Fibroblast of skin of back (primary cell): ENCODE measurements at regions not wholly inside any gene's neighbourhood (a gene's known extent, or its start where the extent isn't known, plus 50 kb on each side); places are given as distances from the start of the nearest gene placed in this dataset.

Source experiments
- DNase-seq: peaks from one replicate; pipeline ENCODE4 v3.0.0-alpha.2; 2013

DNA sequence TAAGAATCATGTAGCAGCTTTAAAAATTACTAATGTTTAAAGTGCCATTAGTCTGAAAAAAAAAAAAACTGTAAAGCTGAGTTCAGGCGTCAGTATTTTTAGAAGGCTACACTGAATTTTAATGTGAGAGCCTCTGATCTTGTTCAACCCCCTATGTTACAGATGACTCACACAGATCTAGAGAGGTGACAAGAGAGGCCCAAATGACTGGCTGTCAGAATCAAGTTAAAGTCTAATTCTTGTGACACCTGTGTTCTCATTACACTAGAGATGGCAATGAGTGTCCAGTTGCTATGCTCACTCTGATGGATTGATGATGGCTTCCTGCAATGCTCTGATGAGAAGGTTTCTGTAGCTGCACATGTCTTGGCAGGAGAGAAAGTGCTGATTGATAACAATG lies 203.5 kb upstream of the OBI1 start:
- DNase-seq, result no peak

DNA sequence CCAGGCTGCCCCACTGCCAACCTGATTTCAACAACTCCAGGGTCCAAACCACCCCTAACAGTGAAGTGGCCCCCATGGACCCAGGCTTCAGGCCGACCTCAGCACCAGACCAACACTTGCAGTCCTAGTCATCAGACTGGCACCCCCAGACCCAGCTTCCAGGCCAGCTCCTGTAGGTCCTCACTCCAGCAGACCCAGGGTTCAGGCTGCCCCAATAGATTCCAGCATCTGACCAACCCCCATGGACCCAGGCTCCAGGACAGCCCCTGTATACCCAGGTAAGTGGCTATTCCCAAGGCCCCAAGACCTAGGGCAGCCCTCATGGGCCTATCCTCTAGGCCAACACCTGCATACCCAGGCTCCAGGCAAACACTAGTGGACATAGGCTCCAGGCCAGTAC lies 193.8 kb upstream of the OBI1 start:
- no peak for DNase-seq

DNA sequence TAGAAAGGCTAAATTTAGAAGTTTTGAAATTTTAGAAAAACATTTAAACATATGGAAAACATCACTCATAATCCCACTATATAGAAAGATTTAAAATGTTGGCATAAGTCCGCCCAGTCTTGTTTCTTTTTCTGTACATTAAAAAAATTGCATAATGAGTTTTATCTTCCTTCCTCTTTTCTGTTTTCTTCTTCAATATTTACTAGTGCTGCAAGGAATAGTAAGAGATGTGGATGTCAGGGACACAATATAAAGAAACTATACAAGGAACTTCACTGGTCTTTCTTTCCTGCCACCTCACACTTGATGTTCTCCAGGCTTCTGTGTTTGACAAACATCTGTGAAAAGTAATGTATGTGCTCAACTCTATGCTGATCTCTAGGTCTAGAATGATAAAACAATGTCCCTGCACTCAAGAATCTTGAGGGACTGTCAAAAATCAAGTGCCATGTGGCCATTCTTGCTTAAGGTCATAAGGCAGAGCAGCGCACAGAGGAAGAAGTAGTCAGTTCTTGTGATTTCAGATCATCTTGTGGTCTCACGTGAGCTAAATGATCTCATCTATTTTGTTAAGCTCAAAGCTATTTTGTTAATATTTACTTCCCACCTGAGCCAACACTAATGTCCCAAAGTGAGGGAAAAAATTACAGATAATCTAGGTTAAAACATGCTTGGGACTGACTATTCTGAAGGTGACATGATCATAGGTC lies 186.9 kb upstream of the OBI1 start:
- no peak for DNase-seq

DNA sequence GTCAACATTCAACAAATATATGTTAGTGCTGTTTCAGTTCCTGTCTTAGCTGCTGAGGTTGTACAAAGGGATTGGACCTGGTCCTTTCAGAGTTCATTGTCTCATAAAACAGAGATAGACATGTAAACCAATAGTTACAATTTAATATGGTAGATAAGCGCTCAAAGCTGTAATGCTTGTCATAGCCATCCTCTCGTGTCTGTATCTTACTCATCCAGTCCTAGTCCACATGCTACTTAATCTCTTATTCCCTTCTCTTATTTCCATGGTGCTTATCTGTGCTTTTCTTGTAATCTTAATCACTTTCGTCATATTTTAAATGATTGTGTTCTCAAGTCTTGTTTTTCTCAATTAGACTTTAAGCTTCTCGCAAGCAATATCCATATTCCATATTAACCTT lies 185.2 kb upstream of the OBI1 start:
- no peak for DNase-seq

DNA sequence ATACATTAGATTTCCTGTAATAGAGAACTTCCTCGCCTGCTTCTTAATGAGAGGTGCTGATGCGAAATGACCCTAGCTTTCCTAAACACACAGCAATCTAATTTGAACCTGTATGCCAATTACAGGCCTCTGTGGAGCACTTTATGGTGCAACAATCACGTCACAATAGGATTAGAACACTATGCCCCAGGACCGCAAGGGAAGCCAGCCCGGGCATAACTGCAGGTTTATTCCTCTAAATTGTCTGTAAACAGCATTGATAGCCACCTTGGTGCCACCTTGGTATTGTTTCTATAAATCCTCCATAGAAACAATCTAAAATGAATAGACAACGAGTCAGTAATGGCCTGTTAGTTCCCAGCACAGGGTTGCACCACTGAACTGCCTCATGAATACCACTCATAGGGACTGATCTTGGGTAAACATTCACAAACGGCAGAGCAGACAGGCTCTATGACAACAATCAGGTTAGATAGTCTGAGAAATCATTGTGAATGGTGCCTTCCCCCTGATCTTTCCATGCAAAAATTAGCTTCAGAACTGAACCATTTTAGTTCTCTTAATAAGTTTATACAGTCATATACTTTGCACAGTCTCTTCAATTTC lies 182.5 kb upstream of the OBI1 start:
- no peak for DNase-seq

DNA sequence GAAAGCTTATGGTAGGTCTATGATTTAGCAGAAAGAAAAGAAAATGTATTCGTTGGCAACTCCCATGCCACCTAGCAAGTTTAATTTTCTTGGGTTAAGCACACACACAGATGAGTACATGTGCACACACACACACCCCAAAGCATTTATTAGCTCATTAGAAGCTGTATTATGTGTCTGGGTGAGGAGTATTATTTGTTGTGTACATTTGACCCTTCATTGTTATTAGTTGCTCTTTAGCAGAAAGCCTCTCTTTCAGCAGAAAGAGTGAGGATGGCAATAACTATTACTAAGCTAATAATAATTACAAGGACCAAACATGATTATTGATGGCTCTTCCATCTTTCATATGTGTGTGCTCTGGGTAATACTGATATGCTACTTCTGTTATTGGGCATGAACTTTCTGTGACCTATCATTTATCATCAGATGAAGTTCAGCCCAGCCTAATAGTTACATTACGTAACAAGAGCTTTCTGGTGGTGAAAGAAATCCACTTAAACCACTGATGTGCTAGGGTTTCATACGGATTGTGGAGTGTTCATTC lies 177.4 kb upstream of the OBI1 start:
- DNase-seq, result no peak

DNA sequence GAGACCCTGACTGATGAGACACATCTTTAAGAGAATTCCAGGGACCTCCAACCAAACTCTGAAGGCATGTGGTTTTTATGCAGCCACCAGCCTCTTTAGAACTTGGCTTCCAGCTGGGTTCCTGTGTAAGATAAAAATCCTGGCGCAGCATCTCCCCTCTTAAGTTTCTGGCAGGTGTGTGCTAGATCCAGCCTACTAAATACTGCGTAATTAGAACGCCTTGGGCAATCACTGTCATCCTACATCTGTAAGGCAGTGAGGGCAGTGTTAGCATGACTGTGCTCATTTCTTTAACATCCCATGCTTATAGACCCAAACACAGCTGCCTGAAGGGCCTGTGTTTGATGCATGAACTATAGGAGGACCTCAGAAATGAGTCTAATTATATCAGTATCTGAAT lies 173.5 kb upstream of the OBI1 start:
- no peak for DNase-seq

DNA sequence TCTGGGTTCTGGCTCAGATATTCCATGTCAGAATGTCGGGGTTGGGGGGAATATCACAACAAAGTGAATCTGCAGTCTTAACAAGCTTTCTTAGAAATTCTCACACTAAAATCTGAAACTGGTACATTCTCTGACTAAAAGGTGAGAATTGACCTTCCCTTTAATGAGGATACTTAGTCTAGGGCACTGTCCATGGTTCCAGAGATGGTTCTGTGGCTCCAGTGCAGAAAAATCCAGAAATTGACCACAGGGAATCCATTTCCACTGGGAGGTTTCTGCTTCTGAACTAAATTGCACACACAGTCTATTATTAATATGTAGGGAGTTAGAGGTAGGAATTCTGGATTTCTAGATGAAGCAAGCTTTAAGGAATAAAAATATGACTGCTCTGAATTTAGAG lies 171.6 kb upstream of the OBI1 start:
- DNase-seq, result no peak

DNA sequence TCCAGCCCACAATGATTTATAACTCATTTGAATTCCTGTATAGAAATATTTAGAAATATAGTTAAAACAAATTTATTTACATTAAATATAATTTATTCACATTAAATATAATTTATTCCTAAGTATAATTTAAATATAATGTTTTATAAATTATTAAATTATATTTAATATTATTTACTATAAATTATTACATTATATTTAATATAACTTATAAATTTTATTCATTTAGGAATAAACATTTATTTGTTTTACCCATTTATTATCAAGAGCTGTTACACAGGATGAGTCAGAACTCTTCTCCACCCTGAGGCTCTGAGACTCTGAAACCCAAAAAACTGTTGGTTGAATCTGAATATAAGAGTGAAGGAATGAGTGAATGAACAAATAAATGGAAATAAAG lies 170.9 kb upstream of the OBI1 start:
- no peak for DNase-seq

DNA sequence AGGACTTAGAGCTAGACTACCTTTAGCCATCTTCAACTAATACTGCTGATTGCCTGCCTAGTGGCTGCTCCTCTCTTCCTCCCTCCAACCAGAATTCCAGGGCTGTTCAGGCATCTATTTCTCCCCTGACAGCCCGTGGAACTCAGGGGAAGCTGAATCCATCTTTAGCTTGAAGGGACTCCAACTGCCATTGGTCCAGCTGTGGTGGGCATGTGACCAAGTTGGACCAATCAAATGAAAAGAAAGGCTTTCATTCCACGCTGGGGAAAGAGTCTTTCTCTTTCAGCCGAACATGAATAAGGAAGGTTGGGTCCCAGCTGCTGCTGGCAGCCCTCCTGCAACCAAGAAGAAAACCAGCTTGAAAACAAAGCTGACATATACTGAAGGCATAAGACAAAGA lies 168.5 kb upstream of the OBI1 start:
- no peak for DNase-seq

DNA sequence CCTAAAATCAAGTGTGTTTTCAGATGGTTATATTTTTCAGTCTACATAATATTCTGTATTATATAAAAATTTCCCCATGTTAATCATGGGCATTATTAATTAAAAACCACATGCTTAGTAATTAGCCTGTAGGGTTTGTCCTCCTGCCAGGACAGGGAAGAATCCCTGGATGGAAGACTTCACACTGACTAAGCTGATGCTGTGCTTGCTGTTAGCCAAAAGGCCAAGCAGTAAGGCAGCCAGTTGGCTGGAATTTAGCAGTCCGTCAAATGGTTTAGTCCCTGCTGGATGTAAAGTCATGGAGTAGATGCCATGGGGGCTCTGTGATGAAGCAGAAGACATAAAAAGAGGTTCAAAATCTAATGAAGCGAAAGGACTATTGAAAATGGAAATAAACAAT lies 168.0 kb upstream of the OBI1 start:
- DNase-seq, result no peak

DNA sequence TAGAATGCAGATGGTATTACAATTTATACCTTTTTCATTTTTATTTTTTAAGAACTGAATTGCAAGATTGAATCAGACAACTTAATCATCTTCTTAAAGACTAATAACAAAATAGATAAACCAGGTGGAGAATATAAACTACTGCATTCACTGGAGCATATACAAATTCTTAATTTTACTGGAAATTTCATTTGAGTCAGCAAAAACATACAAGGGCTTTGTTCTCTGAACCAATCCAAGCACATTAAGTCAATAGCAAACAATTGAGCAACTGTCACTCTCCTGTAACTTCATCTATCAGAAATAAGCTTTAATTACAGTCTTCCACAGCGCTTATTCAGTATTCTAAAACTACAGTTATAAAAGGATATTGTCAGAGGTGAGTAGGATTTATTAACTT lies 167.4 kb upstream of the OBI1 start:
- DNase-seq, result no peak

DNA sequence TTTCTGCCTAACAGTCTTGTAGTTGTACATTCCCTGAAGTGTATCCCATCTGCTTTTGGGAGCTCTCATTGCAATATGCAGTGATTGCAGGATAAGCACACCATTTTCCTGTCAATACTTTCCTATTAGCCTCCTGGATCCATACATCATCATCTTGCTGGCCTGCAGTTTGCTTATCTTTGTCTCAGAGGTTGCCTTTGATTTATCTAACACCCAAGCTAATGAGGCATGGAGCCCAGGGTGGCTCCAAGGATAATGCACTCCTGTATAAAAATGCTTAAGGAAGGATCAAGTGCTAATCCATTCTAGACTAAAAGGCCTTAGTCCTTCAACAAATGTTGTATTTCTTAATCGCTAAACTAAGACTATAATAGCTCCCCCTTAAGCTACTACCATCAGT lies 161.6 kb upstream of the OBI1 start:
- DNase-seq, result no peak

DNA sequence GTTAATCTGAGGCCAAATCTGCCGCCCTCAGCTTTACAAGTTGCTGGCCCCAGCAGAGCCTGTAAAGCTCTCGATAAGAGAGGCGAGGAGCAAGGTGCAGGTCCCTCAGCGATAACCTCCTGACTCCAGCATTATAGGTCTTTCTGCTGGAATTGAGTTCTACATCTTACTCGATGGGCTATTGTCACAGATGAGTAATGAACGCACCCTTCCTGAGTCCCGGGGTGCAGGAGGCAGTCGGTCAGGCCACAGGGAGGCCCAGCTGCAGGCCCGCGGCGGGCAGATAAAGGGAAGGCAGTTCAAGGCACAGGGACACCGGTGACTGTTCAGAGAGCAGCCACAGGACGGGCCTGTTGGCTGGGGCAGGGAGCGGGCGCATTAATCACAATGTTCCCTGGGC lies 157.6 kb upstream of the OBI1 start:
- DNase-seq, result no peak

DNA sequence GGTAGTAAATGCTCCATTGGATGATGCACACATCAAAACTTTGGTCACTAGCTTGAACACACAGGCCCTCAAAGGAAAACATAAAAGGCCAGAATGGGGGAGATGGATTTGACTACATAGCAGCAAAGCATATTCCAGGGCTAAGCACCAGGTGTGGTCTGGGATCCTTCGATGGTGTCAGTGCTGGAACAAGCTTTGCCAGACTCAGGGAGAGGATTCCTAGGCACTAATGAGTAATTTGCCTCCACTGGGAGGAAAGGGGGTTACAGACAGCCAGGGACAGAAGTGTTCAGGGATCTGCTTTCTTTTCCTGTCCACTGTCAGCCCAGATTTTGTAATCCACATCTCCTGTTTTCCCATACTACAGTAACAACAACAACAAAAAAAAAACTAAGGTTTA lies 157.2 kb upstream of the OBI1 start:
- DNase-seq, result no peak

DNA sequence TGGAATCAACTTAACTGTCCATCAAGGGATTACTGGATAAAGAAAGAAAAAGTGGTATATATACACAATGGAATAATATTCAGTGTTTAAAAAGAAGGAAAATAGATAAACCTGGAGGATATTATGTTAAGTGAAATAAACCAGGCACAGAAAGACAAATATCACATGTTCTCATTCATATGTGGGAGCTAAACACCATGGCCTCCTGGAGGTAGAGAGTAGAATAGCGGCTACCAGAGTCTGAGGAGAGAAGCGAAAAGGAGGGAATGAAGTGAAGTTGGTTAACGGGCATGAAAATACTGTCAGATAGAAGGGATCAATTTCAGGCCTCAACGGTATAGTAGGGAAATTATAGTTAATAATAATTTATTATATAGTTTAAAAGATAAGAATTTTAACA lies 147.5 kb upstream of the OBI1 start:
- no peak for DNase-seq

DNA sequence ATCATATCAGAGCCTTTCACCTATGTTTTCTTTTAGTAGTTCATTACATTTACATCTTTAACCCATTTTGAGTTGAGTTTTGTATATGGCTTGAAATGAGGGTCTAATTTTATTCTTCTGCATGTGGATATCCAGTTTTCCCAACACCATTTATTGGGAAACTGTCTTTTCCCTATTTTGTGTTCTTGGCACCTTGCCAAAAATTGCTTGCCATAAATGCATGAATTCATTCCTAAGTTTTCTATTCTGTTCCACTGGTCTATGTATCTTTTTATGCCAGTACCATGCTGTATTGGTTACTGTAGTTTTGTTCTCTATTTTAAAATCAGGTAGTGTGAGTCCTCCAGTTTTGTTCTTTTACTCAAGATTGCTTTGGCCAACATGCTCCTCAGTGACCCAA lies 144.0 kb upstream of the OBI1 start:
- DNase-seq, result no peak

DNA sequence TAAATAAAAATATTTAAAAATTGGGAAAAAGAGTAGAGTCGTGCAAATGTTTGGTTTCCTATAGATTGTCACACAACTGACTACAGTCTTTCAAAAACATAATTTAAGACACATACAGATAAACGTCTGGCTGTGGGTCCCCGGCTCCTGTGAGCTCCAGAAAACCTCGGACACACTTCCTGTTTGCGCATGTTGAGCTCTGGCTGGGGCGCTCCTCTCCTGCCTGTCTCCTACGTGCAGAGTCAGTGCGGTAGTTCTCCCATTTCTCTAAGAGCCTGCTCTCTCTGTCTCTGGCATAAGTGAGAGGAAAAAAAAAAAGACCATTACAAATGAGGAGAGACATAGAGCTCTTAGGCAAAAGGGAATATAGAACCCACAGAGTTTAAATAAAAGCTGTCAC lies 128.2 kb upstream of the OBI1 start:
- DNase-seq, result no peak

DNA sequence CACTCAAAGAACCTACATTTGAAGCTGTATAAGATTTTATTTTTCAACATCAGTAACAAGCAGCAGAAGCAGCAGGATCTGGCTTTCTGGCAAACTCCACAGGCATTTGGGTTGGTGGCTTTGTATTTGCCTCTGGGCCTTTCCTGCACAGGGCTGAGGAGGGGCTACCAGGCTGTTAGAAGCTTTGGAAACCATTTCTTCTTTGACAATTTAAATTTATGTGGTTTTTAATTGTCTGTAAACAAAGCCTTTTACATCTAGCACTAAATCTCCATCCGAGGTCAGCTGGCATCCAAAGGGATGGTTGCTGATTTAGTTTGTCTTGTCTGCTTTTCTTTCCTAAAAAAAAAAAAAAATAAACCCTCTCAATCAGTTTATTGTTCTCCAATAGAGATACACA lies 127.5 kb upstream of the OBI1 start:
- no peak for DNase-seq

DNA sequence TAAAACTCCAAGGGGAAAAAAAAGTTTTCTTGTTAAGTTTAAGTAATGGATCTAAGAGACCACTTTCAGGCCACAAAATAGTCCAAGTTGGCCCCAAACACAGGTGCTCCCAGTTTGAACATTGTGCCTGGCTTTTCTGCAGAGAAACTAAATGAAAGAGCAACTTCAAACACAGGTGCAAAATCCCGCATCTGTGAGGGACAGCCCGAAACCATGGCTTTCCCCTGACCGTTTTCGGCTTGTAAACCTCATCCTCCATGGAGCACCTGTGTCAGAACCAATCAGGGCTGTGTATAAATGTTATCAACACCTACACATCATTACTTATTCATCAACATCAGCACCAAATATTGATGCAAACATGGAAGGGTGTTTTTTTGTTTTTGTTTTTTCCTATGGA lies 126.8 kb upstream of the OBI1 start:
- no peak for DNase-seq

DNA sequence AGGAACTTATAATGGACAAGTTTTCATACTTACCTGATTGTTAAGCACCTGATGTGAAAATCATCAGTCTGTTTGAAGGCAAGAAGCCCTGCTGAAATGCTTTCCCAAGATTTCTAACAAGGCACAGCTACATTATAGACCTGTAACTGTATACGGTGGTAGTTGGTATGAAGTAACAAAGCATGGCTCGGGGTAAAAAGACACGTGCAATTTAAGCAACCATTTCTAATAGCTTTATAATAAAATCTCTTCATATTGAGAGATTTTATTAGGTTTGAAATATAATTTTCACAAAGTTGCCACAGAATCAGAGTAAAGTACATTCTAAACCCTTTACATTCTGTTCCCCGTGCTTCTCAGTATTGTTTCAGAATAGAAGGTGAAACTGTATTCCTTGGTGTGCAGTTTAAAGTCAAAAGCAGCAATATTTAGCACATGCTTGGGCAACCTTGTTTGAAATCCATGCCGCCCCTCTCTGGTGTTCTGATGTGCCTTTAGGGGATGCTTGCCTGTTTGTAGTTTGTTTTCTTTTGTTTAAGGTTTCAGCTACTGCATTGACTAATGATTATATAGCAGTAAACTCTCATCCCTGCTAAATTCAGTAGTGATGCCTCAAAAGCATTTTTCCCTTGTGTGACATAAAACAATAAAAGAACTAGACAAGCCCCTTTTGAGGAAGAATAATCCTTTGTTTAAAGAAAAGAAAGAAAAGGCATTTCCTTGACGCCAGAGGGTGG lies 125.2 kb upstream of the OBI1 start:
- no peak for DNase-seq

DNA sequence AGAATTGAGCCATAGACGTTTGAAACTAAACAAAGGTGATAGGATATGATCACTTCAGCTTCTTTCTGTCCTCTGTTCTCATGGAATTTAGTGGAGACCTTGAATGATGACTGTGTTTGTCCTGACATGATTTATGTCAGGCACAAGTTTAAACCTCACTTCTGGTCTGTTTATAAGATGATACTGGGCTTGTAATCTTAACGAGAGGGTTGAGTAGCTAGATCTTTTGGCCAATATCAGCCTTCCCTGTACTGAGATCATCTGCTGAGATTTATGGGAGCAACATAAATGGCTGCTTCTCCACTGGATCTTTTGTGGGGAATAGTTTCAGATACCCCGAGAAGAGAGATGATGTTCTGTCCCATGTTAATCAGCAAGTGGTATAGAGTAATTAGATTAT lies 121.8 kb upstream of the OBI1 start:
- no peak for DNase-seq

DNA sequence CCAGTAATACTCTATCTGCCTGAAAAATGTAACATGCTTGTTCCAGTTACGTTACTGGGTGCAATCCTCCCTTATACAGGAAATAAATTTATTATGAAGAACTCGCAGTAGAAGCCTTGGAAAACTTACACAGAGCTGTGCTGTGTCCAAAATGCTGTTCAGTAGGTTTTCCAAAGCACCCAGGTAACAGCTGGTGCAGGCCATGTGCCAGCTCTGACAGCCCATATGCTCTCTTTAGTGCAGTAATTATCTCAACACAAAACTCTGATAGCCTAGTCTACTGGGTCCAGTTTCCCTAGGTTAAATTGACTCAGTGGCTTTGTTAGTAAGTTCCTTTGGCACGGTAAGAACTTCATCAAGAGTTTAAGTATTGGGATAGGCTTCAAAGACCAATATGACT lies 120.7 kb upstream of the OBI1 start:
- DNase-seq, result no peak

DNA sequence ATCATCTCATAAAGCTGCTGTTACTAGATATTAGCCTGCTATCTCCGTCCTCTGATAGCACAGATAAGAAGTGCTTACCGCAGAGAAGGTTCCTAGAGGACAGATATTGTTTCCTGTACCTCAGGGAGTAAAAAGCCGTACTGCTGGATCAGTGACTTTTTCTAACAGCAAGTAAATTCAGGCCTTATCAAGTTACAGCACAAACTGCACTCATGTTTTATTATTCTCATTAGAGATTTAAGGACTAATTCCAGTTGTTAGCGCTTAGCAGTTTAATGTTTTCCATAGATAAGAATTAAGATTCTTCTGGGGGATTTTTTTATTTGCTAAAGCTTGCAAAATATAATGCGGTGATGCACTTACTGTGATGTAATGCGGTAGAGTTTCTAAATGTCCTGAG lies 119.0 kb upstream of the OBI1 start:
- DNase-seq, result no peak
